ENCODE measurements at regions not wholly inside any gene's neighbourhood (a gene's known extent, or its start where the extent isn't known, plus 50 kb on each side); places are given as distances from the start of the nearest gene placed in this dataset.

GRCh38 chr10:106183041-106183440 is 981.5 kb downstream of the SORCS1 start:
- DNase-seq (ENCODE audit: low spot score), result no peak

- no peak for DNase-seq (ENCODE audit: low spot score)
These were observed 982.0 kb downstream of the SORCS1 start for GRCh38 chr10:106182542-106182941.

- no peak for DNase-seq (ENCODE audit: low spot score)
These were observed 983.0 kb downstream of the SORCS1 start for GRCh38 chr10:106181501-106181900.

GRCh38 chr10:106179430-106179829 is 985.1 kb downstream of the SORCS1 start:
- DNase-seq (ENCODE audit: low spot score), result no peak

GRCh38 chr10:106175760-106176377 is 988.6 kb downstream of the SORCS1 start:
- DNase-seq (ENCODE audit: low spot score), result peak; percentile 46

- no peak for DNase-seq (ENCODE audit: low spot score)
These were observed 990.7 kb downstream of the SORCS1 start for GRCh38 chr10:106173838-106174237.

- DNase-seq (ENCODE audit: low spot score), result no peak
These were observed 995.3 kb downstream of the SORCS1 start for GRCh38 chr10:106169241-106169640.

GRCh38 chr10:106167946-106168345 is 996.6 kb downstream of the SORCS1 start:
- DNase-seq (ENCODE audit: low spot score), result no peak

GRCh38 chr10:106158241-106158640 is 1006.3 kb downstream of the SORCS1 start:
- no peak for DNase-seq (ENCODE audit: low spot score)

- DNase-seq (ENCODE audit: low spot score), result no peak
These were observed 1017.5 kb downstream of the SORCS1 start for GRCh38 chr10:106147021-106147420.

- DNase-seq (ENCODE audit: low spot score), result no peak
These were observed 1024.6 kb downstream of the SORCS1 start for GRCh38 chr10:106139915-106140314.

GRCh38 chr10:106136175-106136574 is 1028.3 kb downstream of the SORCS1 start:
- no peak for DNase-seq (ENCODE audit: low spot score)

GRCh38 chr10:106134326-106135000 is 1030.0 kb downstream of the SORCS1 start:
- no peak for DNase-seq (ENCODE audit: low spot score)

GRCh38 chr10:106133451-106133850 is 1031.1 kb downstream of the SORCS1 start:
- DNase-seq (ENCODE audit: low spot score), result no peak

GRCh38 chr10:106132956-106133355 is 1031.5 kb downstream of the SORCS1 start:
- DNase-seq (ENCODE audit: low spot score), result no peak

- DNase-seq (ENCODE audit: low spot score), result no peak
These were observed 1049.8 kb downstream of the SORCS1 start for GRCh38 chr10:106114656-106115186.

GRCh38 chr10:106111246-106111645 is 1053.3 kb downstream of the SORCS1 start:
- no peak for DNase-seq (ENCODE audit: low spot score)

GRCh38 chr10:106107706-106108105 is 1056.8 kb downstream of the SORCS1 start:
- no peak for DNase-seq (ENCODE audit: low spot score)

- DNase-seq (ENCODE audit: low spot score), result no peak
These were observed 1058.4 kb downstream of the SORCS1 start for GRCh38 chr10:106106114-106106513.

GRCh38 chr10:106089855-106090254 is 1074.7 kb downstream of the SORCS1 start:
- no peak for DNase-seq (ENCODE audit: low spot score)

GRCh38 chr10:106086391-106086790 is 1078.1 kb downstream of the SORCS1 start:
- no peak for DNase-seq (ENCODE audit: low spot score)

GRCh38 chr10:106083572-106083971 is 1080.9 kb downstream of the SORCS1 start:
- DNase-seq (ENCODE audit: low spot score), result no peak

GRCh38 chr10:106082865-106083264 is 1081.6 kb downstream of the SORCS1 start:
- no peak for DNase-seq (ENCODE audit: low spot score)

Measured in NAMALWA (cell line).